MM.1S (cell line): ENCODE measurements at regions not wholly inside any gene's neighbourhood (a gene's known extent, or its start where the extent isn't known, plus 50 kb on each side); places are given as distances from the start of the nearest gene placed in this dataset.

Experiments used
- DNase-seq: peaks from one replicate; pipeline ENCODE4 v3.0.0-alpha.2; 2015
- H2AFZ ChIP-seq: fragments of 300-600 bp; sonication (generic); 2 replicates; pipeline ENCODE4 v1.6.0; 2016; ENCODE audit warnings: antibody characterized with exemption, low read length
- H3F3A ChIP-seq: fragments of 300-600 bp; sonication (generic); 2 replicates; pipeline ENCODE4 v1.6.1; 2016; ENCODE audit warnings: mild to moderate bottlenecking, antibody characterized with exemption, low read length, moderate library complexity, mixed read lengths; ENCODE audit not compliant: insufficient read depth
- H3K27ac ChIP-seq: fragments of 300-600 bp; sonication (generic); 2 replicates; pipeline ENCODE4 v1.5.1; 2016; ENCODE audit warnings: mild to moderate bottlenecking, low read length
- H3K27me3 ChIP-seq: fragments of 300-600 bp; sonication (generic); replicated peaks from 2 replicates; pipeline ENCODE4 v1.6.0; 2016; ENCODE audit warnings: low read length; ENCODE audit not compliant: insufficient read depth
- H3K36me3 ChIP-seq: fragments of 300-600 bp; sonication (generic); replicated peaks from 2 replicates; pipeline ENCODE4 v1.6.1; 2016; ENCODE audit warnings: mild to moderate bottlenecking, low read length, mixed read lengths; ENCODE audit not compliant: insufficient read depth
- H3K4me1 ChIP-seq: fragments of 300-600 bp; sonication (generic); 2 replicates; pipeline ENCODE4 v1.6.1; 2016; ENCODE audit warnings: low read length, mixed read lengths
- H3K4me2 ChIP-seq: fragments of 300-600 bp; sonication (generic); 2 replicates; pipeline ENCODE4 v1.6.0; 2016; ENCODE audit warnings: low read depth, low read length
- H3K4me3 ChIP-seq: fragments of 300-600 bp; sonication (generic); 2 replicates; pipeline ENCODE4 v1.5.1; 2016; ENCODE audit warnings: low read length, mixed read lengths
- H3K79me2 ChIP-seq: fragments of 300-600 bp; sonication (generic); 2 replicates; pipeline ENCODE4 v1.6.1; 2016; ENCODE audit warnings: mixed run types, low read length, mixed read lengths
- H3K9ac ChIP-seq: fragments of 300-600 bp; sonication (generic); 2 replicates; pipeline ENCODE4 v1.6.1; 2016; ENCODE audit warnings: low read length, mixed read lengths
- H3K9me2 ChIP-seq: fragments of 300-600 bp; sonication (generic); replicated peaks from 2 replicates; pipeline ENCODE4 v1.6.1; 2016; ENCODE audit warnings: mild to moderate bottlenecking, low read length, mixed read lengths; ENCODE audit not compliant: insufficient read depth
- H3K9me3 ChIP-seq: fragments of 300-600 bp; sonication (generic); replicated peaks from 2 replicates; pipeline ENCODE4 v1.6.1; 2016; ENCODE audit warnings: mild to moderate bottlenecking, low read length, mixed read lengths; ENCODE audit not compliant: insufficient read depth
- H4K20me1 ChIP-seq: fragments of 300-600 bp; sonication (generic); 2 replicates; pipeline ENCODE4 v1.6.1; 2016; ENCODE audit warnings: mild to moderate bottlenecking, low read length, moderate library complexity, mixed read lengths; ENCODE audit not compliant: insufficient read depth
- EZH2 ChIP-seq: fragments of 300-600 bp; sonication (generic); optimal IDR thresholded peaks from 2 replicates; pipeline ENCODE3; 2017; ENCODE audit warnings: low read depth, mild to moderate bottlenecking, antibody characterized with exemption, low read length, mixed read lengths
- EZH2phosphoT487 ChIP-seq: fragments of 300-600 bp; sonication (generic); IDR thresholded peaks from 2 replicates; pipeline ENCODE4 v1.6.1; 2018; ENCODE audit warnings: antibody characterized with exemption, low read length
- TF ChIP-seq, protein P1 (sequence below): fragments of 300-600 bp; sonication (generic); IDR thresholded peaks from 2 replicates; pipeline ENCODE4 v1.5.1; 2016; ENCODE audit warnings: antibody characterized with exemption, low read length, mixed read lengths

GRCh38 chr14:53273671-53274072, 120.5 kb upstream of the DDHD1 start:
- no peaks in the 10 kb centered on the region for H3K4me1 ChIP-seq

GRCh38 chr14:53265025-53265424, 111.9 kb upstream of the DDHD1 start:
- H4K20me1 ChIP-seq = no peaks in the 10 kb centered on the region
- H3F3A ChIP-seq = no peaks in the 10 kb centered on the region
- no peaks in the 10 kb centered on the region for H3K36me3 ChIP-seq
- H3K4me3 ChIP-seq = no peak overlapping the region
- no peak overlapping the region for H3K4me2 ChIP-seq
- no peaks in the 10 kb centered on the region for H3K4me1 ChIP-seq
- no peaks in the 10 kb centered on the region for H3K27me3 ChIP-seq
- no peak for DNase-seq
- H2AFZ ChIP-seq = no peak overlapping the region
- H3K79me2 ChIP-seq = no peaks in the 10 kb centered on the region
- H3K9me3 ChIP-seq = no peaks in the 10 kb centered on the region
- H3K9me2 ChIP-seq = no peaks in the 10 kb centered on the region
- H3K27ac ChIP-seq = no peak overlapping the region
- no peak for TF ChIP-seq EZH2phosphoT487
- no peak for TF ChIP-seq EZH2
- TF ChIP-seq, protein P1, sequence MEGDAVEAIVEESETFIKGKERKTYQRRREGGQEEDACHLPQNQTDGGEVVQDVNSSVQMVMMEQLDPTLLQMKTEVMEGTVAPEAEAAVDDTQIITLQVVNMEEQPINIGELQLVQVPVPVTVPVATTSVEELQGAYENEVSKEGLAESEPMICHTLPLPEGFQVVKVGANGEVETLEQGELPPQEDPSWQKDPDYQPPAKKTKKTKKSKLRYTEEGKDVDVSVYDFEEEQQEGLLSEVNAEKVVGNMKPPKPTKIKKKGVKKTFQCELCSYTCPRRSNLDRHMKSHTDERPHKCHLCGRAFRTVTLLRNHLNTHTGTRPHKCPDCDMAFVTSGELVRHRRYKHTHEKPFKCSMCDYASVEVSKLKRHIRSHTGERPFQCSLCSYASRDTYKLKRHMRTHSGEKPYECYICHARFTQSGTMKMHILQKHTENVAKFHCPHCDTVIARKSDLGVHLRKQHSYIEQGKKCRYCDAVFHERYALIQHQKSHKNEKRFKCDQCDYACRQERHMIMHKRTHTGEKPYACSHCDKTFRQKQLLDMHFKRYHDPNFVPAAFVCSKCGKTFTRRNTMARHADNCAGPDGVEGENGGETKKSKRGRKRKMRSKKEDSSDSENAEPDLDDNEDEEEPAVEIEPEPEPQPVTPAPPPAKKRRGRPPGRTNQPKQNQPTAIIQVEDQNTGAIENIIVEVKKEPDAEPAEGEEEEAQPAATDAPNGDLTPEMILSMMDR = no peak
- H3K9ac ChIP-seq = no peak overlapping the region

More at GRCh38 chr14:53273671-53274072, 120.5 kb upstream of the DDHD1 start:
- Histone ChIP-seq H3K9me3 (no peaks in the 10 kb centered on the region), H3K4me2 (no peak overlapping the region), H3K9me2 (no peaks in the 10 kb centered on the region), H3K27ac (no peak overlapping the region), H3F3A (no peaks in the 10 kb centered on the region), H3K4me3 (no peak overlapping the region), H4K20me1 (no peaks in the 10 kb centered on the region), H3K9ac (no peak overlapping the region), H3K79me2 (no peaks in the 10 kb centered on the region), H3K36me3 (no peaks in the 10 kb centered on the region), H3K27me3 (no peaks in the 10 kb centered on the region), H2AFZ (no peak overlapping the region)
- TF ChIP-seq EZH2 = no peak
- TF ChIP-seq, protein P1 = no peak
- TF ChIP-seq EZH2phosphoT487 = no peak
- no peak for DNase-seq

- Histone ChIP-seq H3K27ac (no peak overlapping the region), H3K79me2 (no peaks in the 10 kb centered on the region), H4K20me1 (no peaks in the 10 kb centered on the region), H2AFZ (no peak overlapping the region), H3K9me3 (no peaks in the 10 kb centered on the region), H3F3A (no peaks in the 10 kb centered on the region), H3K9ac (no peak overlapping the region), H3K9me2 (no peaks in the 10 kb centered on the region), H3K4me3 (no peak overlapping the region), H3K27me3 (no peaks in the 10 kb centered on the region), H3K4me2 (no peak overlapping the region), H3K36me3 (no peaks in the 10 kb centered on the region), H3K4me1 (no peaks in the 10 kb centered on the region)
- DNase-seq = no peak
- TF ChIP-seq, protein P1 = no peak
- TF ChIP-seq EZH2 (no peak), EZH2phosphoT487 (no peak)
Measured at GRCh38 chr14:53260928-53261327, 107.8 kb upstream of the DDHD1 start.
